HepG2 (cell line): ENCODE measurements at regions not wholly inside any gene's neighbourhood (a gene's known extent, or its start where the extent isn't known, plus 50 kb on each side); places are given as distances from the start of the nearest gene placed in this dataset.

ENCODE experiments used
- ATAC-seq: fragments of 200-7000 bp; cut with Tn5 transposase; 3 replicates; pipeline ENCODE4 v1.9.1; 2020; ENCODE audit warnings: mild to moderate bottlenecking, moderate library complexity
- BruUV-seq: library from RNA; stranded (reverse); fragments of 400-500 nt; replicated peaks from 2 replicates; lab custom pipeline; 2021; lab: Mats Ljungman, UMichigan
- CTCF ChIA-PET: fragments of 300-600 bp; formaldehyde crosslinking; extraction: SDS; loops from one replicate; lab custom pipeline; 2021; ENCODE audit warnings: low total read pairs, inconsistent platforms, low intra/inter-chr PET ratio; lab: Yijun Ruan, JAX
- POLR2A ChIA-PET: fragments of 350-600 bp; sonication (Branson Sonifier 250); formaldehyde crosslinking; loops from one replicate; lab custom pipeline; 2020; ENCODE audit warnings: antibody characterized with exemption, inconsistent platforms; lab: Yijun Ruan, JAX
- DNase-seq: peaks from one replicate; pipeline ENCODE4 v3.0.0-alpha.2; 2015; ENCODE audit warnings: low spot score
- FAIRE-seq: peaks from 3 replicates; lab custom pipeline; 2011; peaks lifted over from hg19 to GRCh38; lab: Jason Lieb, UNC
- H2AFZ ChIP-seq: one replicate; pipeline ENCODE4 v1.6.1; 2011; ENCODE audit warnings: low read length, inconsistent platforms
- H3K27ac ChIP-seq: fragments of 300-600 bp; 3 replicates; pipeline ENCODE4 v1.8.0; 2011; ENCODE audit warnings: mixed run types, mild to moderate bottlenecking, mixed read lengths, low read length, inconsistent platforms; ENCODE audit not compliant: insufficient read depth; ENCODE audit errors: extremely low read length
- H3K27me3 ChIP-seq, 2 experiments: fragments of 200-600 bp in 1 of 2; 2 replicates in 1 of 2; 3 replicates in 1 of 2; pipeline versions ENCODE4 v1.6.0 to v1.8.0; 2011; ENCODE audit warnings: low read length in 2 of 2, mild to moderate bottlenecking in 2 of 2, moderate library complexity in 2 of 2, inconsistent platforms in 1 of 2; ENCODE audit not compliant: insufficient read depth in 2 of 2, control insufficient read depth in 1 of 2
- H3K36me3 ChIP-seq, 2 experiments: fragments of 200-600 bp in 1 of 2; replicated peaks in 1 of 2; 2 replicates in 1 of 2; 3 replicates in 1 of 2; pipeline versions ENCODE4 v1.5.1 to v1.8.0; 2011; ENCODE audit warnings: low read length in 2 of 2, inconsistent platforms in 1 of 2; ENCODE audit not compliant: insufficient read depth in 2 of 2, control insufficient read depth in 1 of 2
- H3K4me1 ChIP-seq: 2 replicates; pipeline ENCODE4 v1.5.1; 2012; ENCODE audit warnings: low read length, inconsistent platforms; ENCODE audit not compliant: insufficient read depth
- H3K4me2 ChIP-seq: 2 replicates; pipeline ENCODE4 v1.6.0; 2011; ENCODE audit warnings: low read depth, low read length, inconsistent platforms
- H3K4me3 ChIP-seq, 3 experiments: fragments of 200-600 bp in 1 of 3; sonication (generic), shearing (Covaris generic) in 1 of 3; replicated peaks in 1 of 3; 2 replicates each; pipeline ENCODE4 v1.5.1; 2011 to 2016; ENCODE audit warnings: low read length in 3 of 3, inconsistent platforms in 2 of 3, low read depth in 2 of 3, mild to moderate bottlenecking in 2 of 3, control low read depth in 1 of 3, mixed read lengths in 1 of 3; ENCODE audit not compliant: insufficient read depth in 1 of 3
- H3K79me2 ChIP-seq: one replicate; pipeline ENCODE4 v1.6.1; 2011; ENCODE audit warnings: low read length, inconsistent platforms; ENCODE audit not compliant: insufficient read depth
- H3K9ac ChIP-seq: 2 replicates; pipeline ENCODE4 v1.6.0; 2011; ENCODE audit warnings: mild to moderate bottlenecking, low read depth, low read length, inconsistent platforms; ENCODE audit not compliant: insufficient read depth
- H3K9me3 ChIP-seq: 2 replicates; pipeline ENCODE4 v1.5.1; 2012; ENCODE audit warnings: mild to moderate bottlenecking, low read length
- H4K20me1 ChIP-seq: 2 replicates; pipeline ENCODE4 v1.6.0; 2011; ENCODE audit warnings: inconsistent platforms, mild to moderate bottlenecking, low read length, moderate library complexity; ENCODE audit not compliant: insufficient read depth
- ATF4 ChIP-seq, 2 experiments: fragments of 450-650 bp in 1 of 2; sonication (generic) in 1 of 2; formaldehyde crosslinking; IDR thresholded peaks; 2 replicates each; pipeline versions ENCODE4 v1.5.0 to v1.8.0; 2020 to 2022; ENCODE audit warnings: mild to moderate bottlenecking in 1 of 2, missing genetic modification reagents in 1 of 2
- DZIP1 ChIP-seq: sonication (generic); formaldehyde crosslinking; IDR thresholded peaks from 2 replicates; pipeline ENCODE4 v1.5.0; 2020; ENCODE audit warnings: mild to moderate bottlenecking, missing genetic modification reagents
- GABPB1 ChIP-seq: IDR thresholded peaks from 2 replicates; pipeline ENCODE4 v1.6.1; 2016; ENCODE audit warnings: mild to moderate bottlenecking, missing genetic modification reagents, moderate library complexity, missing compliant biosample characterization
- KLF16 ChIP-seq, 2 experiments: sonication (generic) in 1 of 2; formaldehyde crosslinking in 1 of 2; IDR thresholded peaks; 2 replicates each; pipeline versions ENCODE4 v1.6.1 to v1.8.0; 2016 to 2023; ENCODE audit warnings: missing genetic modification reagents in 2 of 2, missing compliant biosample characterization in 1 of 2
- TCF7 ChIP-seq: sonication (generic); IDR thresholded peaks from 2 replicates; pipeline ENCODE4 v1.6.1; 2016; ENCODE audit warnings: antibody characterized with exemption, low read depth
- ZNF12 ChIP-seq: sonication (generic); formaldehyde crosslinking; IDR thresholded peaks from 2 replicates; pipeline ENCODE4 v1.5.0; 2020; ENCODE audit warnings: missing genetic modification reagents
- ZNF746 ChIP-seq: sonication (generic); formaldehyde crosslinking; IDR thresholded peaks from 2 replicates; pipeline ENCODE4 v1.8.0; 2022; ENCODE audit warnings: mild to moderate bottlenecking, missing genetic modification reagents
- WGBS: methylation state at CpG from one replicate; pipeline ENCODE4 v1.1.6; 2017; ENCODE audit warnings: low lambda C conversion rate; 5-methylcytosine and 5-hydroxymethylcytosine counted together
- in situ Hi-C: cut with HindIII; loops from 2 replicates; pipeline ENCODE4 v1.10.0; 2017; ENCODE audit warnings: low pct_unique_long_range_greater_than_20kb; ENCODE audit not compliant: extremely low pct_ligation_motif_present
- intact Hi-C: fragments of 100-400 bp; cut with micrococcal nuclease; formaldehyde crosslinking; loops from one replicate; pipeline ENCODE4 v1.10.0; 2022; ENCODE audit not compliant: unreplicated experiment
- TF ChIP-seq, protein P1 (sequence below): sonication (generic); formaldehyde crosslinking; IDR thresholded peaks from 2 replicates; pipeline ENCODE4 v1.5.0; 2020; ENCODE audit warnings: mild to moderate bottlenecking, missing genetic modification reagents

- H3K4me2 ChIP-seq: no peak overlapping the region
- H3K4me3 ChIP-seq: no peak overlapping the region
- H3K36me3 ChIP-seq: no peaks in the 10 kb centered on the region
- H3K27ac ChIP-seq: no peak overlapping the region
- peaks cover 7% of the 10 kb centered on the region; the same call in 1 of the 2 replicates for H3K9me3 ChIP-seq
- ChIA-PET POLR2A (no interaction called here), CTCF (no interaction called here)
- DNase-seq (no peak), ATAC-seq (no peak), FAIRE-seq (no peak)
- H3K27me3 ChIP-seq: no peaks in the 10 kb centered on the region
- BruUV-seq: no TSS peak
- WGBS: 48% methylated on average over 1 of the region's 1 CpG
- no peak overlapping the region for H3K9ac ChIP-seq
- intact Hi-C loops (no loop called here), in situ Hi-C loops (no loop called here)
- H3K79me2 ChIP-seq: no peaks in the 10 kb centered on the region
- no peaks in the 10 kb centered on the region for H3K4me1 ChIP-seq
- no peaks in the 10 kb centered on the region for H4K20me1 ChIP-seq
- no peak overlapping the region for H2AFZ ChIP-seq
- TF ChIP-seq, protein P1, sequence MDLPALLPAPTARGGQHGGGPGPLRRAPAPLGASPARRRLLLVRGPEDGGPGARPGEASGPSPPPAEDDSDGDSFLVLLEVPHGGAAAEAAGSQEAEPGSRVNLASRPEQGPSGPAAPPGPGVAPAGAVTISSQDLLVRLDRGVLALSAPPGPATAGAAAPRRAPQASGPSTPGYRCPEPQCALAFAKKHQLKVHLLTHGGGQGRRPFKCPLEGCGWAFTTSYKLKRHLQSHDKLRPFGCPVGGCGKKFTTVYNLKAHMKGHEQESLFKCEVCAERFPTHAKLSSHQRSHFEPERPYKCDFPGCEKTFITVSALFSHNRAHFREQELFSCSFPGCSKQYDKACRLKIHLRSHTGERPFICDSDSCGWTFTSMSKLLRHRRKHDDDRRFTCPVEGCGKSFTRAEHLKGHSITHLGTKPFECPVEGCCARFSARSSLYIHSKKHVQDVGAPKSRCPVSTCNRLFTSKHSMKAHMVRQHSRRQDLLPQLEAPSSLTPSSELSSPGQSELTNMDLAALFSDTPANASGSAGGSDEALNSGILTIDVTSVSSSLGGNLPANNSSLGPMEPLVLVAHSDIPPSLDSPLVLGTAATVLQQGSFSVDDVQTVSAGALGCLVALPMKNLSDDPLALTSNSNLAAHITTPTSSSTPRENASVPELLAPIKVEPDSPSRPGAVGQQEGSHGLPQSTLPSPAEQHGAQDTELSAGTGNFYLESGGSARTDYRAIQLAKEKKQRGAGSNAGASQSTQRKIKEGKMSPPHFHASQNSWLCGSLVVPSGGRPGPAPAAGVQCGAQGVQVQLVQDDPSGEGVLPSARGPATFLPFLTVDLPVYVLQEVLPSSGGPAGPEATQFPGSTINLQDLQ (CRISPR knock-in tag): no peak
- TF ChIP-seq DZIP1 (CRISPR knock-in tag) (no peak), ATF4 (CRISPR knock-in tag; IDR thresholded peaks at IDR 0.05) (no peak), ZNF12 (CRISPR knock-in tag) (no peak), TCF7 (no peak), ZNF746 (CRISPR knock-in tag) (no peak), KLF16 (CRISPR knock-in tag; IDR thresholded peaks at IDR 0.05) (no peak), GABPB1 (CRISPR knock-in tag) (no peak)
Measured at GRCh38 chr12:30384976-30385375, 310.7 kb downstream of the IPO8 start.
